HG03159 (cell line): ENCODE measurements at regions not wholly inside any gene's neighbourhood (a gene's known extent, or its start where the extent isn't known, plus 50 kb on each side); places are given as distances from the start of the nearest gene placed in this dataset.
"Not testable (repeated sequence)": the region's sequence is repeated elsewhere in the genome, so short reads cannot be mapped to it uniquely, and the experiment has no call there.

Experiments
- ATAC-seq: cut with Tn5 transposase; IDR thresholded peaks from one replicate; pipeline ENCODE4 v1.9.1; 2021; ENCODE audit warnings: mild to moderate bottlenecking, moderate library complexity; ENCODE audit not compliant: unreplicated experiment

DNA sequence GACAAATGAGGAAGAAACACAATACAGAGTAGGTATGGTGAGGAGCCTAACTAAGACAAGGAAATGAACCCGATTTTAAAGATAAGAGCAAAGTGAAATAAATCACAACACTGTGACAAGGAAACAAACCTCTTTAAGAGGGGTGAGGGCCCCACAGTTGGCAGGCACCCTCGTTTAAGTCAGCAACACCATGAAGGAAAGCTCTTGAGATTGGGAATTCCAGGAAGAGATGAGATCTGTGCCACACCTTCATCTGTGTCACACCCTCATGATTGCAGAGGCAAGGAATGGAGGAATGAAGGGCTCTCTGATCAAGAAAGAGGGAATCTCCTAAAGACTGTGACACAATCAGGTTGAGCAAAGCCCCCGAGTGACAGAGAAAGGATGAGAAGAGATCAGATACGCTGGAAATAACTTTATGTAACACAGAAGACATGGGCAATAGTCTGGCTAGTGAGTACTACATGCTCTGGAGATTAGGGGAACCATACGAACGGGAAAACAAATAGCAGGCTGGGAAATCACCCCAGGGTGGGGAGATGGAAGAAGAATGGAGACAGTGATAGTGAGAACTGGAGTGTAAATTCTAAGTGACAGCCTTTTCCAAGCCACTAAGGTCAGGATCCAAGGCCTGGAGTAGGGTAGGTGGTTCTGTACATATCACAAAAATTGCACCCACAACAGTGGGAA, 51.7 kb upstream of the TERB2 start:
- ATAC-seq = not testable (repeated sequence)
